ENCODE measurements at regions not wholly inside any gene's neighbourhood (a gene's known extent, or its start where the extent isn't known, plus 50 kb on each side); places are given as distances from the start of the nearest gene placed in this dataset.

GRCh38 chr16:85221771-85222154 is 109.5 kb upstream of the CIBAR2 start:
- ChIA-PET POLR2A (no interaction called here), CTCF (no interaction called here)
- no peak for TF ChIP-seq CTCF (IDR thresholded peaks at IDR 0.05; ENCODE audit: insufficient read depth, low read depth, low read length)
- no peak for DNase-seq (ENCODE audit: low read depth)
- H3K36me3 ChIP-seq (ENCODE audit: control insufficient read depth, insufficient read depth, low read length) = 0 out of 2 replicates have a peak, but pooled peaks cover 1% of the 10 kb centered on the region
- no peak overlapping the region for H3K4me3 ChIP-seq (ENCODE audit: low read depth, low read length)
- no peaks in the 10 kb centered on the region for H3K27me3 ChIP-seq (ENCODE audit: control insufficient read depth, insufficient read depth, low read length)

- ChIA-PET CTCF (interaction anchor here (0.9 kb wide), 1 partner anchor 31 kb away, joined by 3 read pairs; no protein-coding TSS in a partner anchor), POLR2A (no interaction called here)
- H3K27me3 ChIP-seq (ENCODE audit: control insufficient read depth, insufficient read depth, low read length) = no peaks in the 10 kb centered on the region
- no peak for DNase-seq (ENCODE audit: low read depth)
- 0 out of 2 replicates have a peak, but pooled peaks cover 1% of the 10 kb centered on the region for H3K36me3 ChIP-seq (ENCODE audit: control insufficient read depth, insufficient read depth, low read length)
- no peak overlapping the region for H3K4me3 ChIP-seq (ENCODE audit: low read depth, low read length)
- no peak for TF ChIP-seq CTCF (IDR thresholded peaks at IDR 0.05; ENCODE audit: insufficient read depth, low read depth, low read length)
Observed at GRCh38 chr16:85222155-85222863, 110.0 kb upstream of the CIBAR2 start.

GRCh38 chr16:85225257-85225656 is 113.0 kb upstream of the CIBAR2 start:
- ChIA-PET POLR2A (no interaction called here), CTCF (interaction anchor here (0.6 kb wide), 1 partner anchor 25 kb away, joined by 3 read pairs; no protein-coding TSS in a partner anchor)
- DNase-seq (ENCODE audit: low read depth) = no peak
- no peak for TF ChIP-seq CTCF (IDR thresholded peaks at IDR 0.05; ENCODE audit: insufficient read depth, low read depth, low read length)
- H3K27me3 ChIP-seq (ENCODE audit: control insufficient read depth, insufficient read depth, low read length) = no peaks in the 10 kb centered on the region
- no peak overlapping the region for H3K4me3 ChIP-seq (ENCODE audit: low read depth, low read length)
- 0 out of 2 replicates have a peak, but pooled peaks cover 1% of the 10 kb centered on the region for H3K36me3 ChIP-seq (ENCODE audit: control insufficient read depth, insufficient read depth, low read length)

GRCh38 chr16:85225721-85226120 is 113.4 kb upstream of the CIBAR2 start:
- ChIA-PET CTCF (interaction anchor here (0.6 kb wide), 1 partner anchor 25 kb away, joined by 3 read pairs; no protein-coding TSS in a partner anchor), POLR2A (no interaction called here)
- Histone ChIP-seq H3K36me3 (ENCODE audit: control insufficient read depth, insufficient read depth, low read length) (0 out of 2 replicates have a peak, but pooled peaks cover 1% of the 10 kb centered on the region), H3K4me3 (ENCODE audit: low read depth, low read length) (no peak overlapping the region), H3K27me3 (ENCODE audit: control insufficient read depth, insufficient read depth, low read length) (no peaks in the 10 kb centered on the region)
- no peak for DNase-seq (ENCODE audit: low read depth)
- no peak for TF ChIP-seq CTCF (IDR thresholded peaks at IDR 0.05; ENCODE audit: insufficient read depth, low read depth, low read length)

GRCh38 chr16:85227084-85227945 is 115.0 kb upstream of the CIBAR2 start:
- ChIA-PET CTCF (interaction anchor here (1.0 to 1.2 kb wide), 2 partner anchors 48 to 113 kb away, joined by 3 read pairs; no protein-coding TSS in a partner anchor), POLR2A (interaction anchor here (0.5 kb wide), 1 partner anchor 51 kb away, joined by 3 read pairs; no protein-coding TSS in a partner anchor)
- 0 out of 2 replicates have a peak, but pooled peaks cover 1% of the 10 kb centered on the region for H3K36me3 ChIP-seq (ENCODE audit: control insufficient read depth, insufficient read depth, low read length)
- no peaks in the 10 kb centered on the region for H3K27me3 ChIP-seq (ENCODE audit: control insufficient read depth, insufficient read depth, low read length)
- no peak overlapping the region for H3K4me3 ChIP-seq (ENCODE audit: low read depth, low read length)
- no peak for TF ChIP-seq CTCF (IDR thresholded peaks at IDR 0.05; ENCODE audit: insufficient read depth, low read depth, low read length)
- no peak for DNase-seq (ENCODE audit: low read depth)

Data from BJ (cell line).